ENCODE measurements at regions not wholly inside any gene's neighbourhood (a gene's known extent, or its start where the extent isn't known, plus 50 kb on each side); places are given as distances from the start of the nearest gene placed in this dataset.

DNA sequence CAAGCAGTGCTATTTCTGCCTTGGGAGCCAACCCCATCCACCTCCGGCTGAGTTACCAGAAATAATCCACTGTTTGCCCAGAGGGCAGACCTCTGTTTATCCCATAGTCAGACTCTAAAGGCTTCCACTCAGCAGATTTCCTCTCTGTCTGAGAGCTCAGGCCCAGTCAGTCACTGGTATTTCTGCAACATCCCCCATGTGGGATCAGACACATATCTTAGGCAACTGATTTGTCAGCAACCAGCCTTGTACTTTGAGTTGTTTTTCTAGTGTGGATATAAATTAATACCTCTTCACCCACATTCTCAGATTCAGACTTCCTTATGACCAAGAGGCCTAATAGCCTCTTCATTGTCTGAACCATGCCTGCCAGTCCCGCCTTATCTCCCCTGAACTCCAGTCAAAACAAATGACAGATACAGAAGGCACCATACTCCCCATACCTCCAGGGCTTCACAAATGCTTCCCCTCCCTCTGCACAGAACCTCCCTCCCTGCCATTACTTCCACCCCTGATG is 193.6 kb downstream of the FAM76B start:
- Histone ChIP-seq H3K27ac (ENCODE audit: insufficient read depth, low read depth, low read length) (no peak overlapping the region), H3K4me2 (ENCODE audit: insufficient read depth, low read length) (no peak overlapping the region), H3K79me2 (ENCODE audit: control insufficient read depth, insufficient read depth, low read length) (no peaks in the 10 kb centered on the region), H3K36me3 (ENCODE audit: control insufficient read depth in 2 of 2, extremely low read depth in 1 of 2, insufficient read depth in 2 of 2, low read length in 2 of 2) (no peaks in the 10 kb centered on the region), H3K4me1 (ENCODE audit: control insufficient read depth, extremely low read depth, insufficient read depth, low read length) (no peaks in the 10 kb centered on the region), H4K20me1 (replicated peaks; ENCODE audit: control insufficient read depth, extremely low read depth, insufficient read depth, low read length) (no peaks in the 10 kb centered on the region), H3K9ac (replicated peaks; ENCODE audit: extremely low read depth, insufficient read depth, low read length) (no peak overlapping the region), H3K27me3 (ENCODE audit: control insufficient read depth in 2 of 2, insufficient read depth in 2 of 2, low read length in 2 of 2) (no peaks in the 10 kb centered on the region), H3K9me1 (replicated peaks; ENCODE audit: control insufficient read depth, extremely low read depth, insufficient read depth, low read length) (no peaks in the 10 kb centered on the region), H3K4me3 (replicated peaks in 1 of 3; ENCODE audit: insufficient read depth in 1 of 3, low read depth in 1 of 3, low read length in 3 of 3) (no peak overlapping the region), H3K9me3 (replicated peaks; ENCODE audit: control insufficient read depth, insufficient read depth, low read length) (no peaks in the 10 kb centered on the region), H2AFZ (ENCODE audit: low read depth, low read length) (no peak overlapping the region)
- CTCF ChIA-PET, result no interaction called here
- no peak for TF ChIP-seq POLR2AphosphoS5 (IDR thresholded peaks at IDR 0.05; ENCODE audit: insufficient read depth, low read depth, low read length)
- TF ChIP-seq, protein P1, sequence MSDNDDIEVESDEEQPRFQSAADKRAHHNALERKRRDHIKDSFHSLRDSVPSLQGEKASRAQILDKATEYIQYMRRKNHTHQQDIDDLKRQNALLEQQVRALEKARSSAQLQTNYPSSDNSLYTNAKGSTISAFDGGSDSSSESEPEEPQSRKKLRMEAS (IDR thresholded peaks at IDR 0.05; ENCODE audit: insufficient read depth, insufficient read length), result no peak
- no peak for TF ChIP-seq MYC (IDR thresholded peaks at IDR 0.05; ENCODE audit: low read depth, low read length)
- TF ChIP-seq JUN (IDR thresholded peaks at IDR 0.05; ENCODE audit: borderline replicate concordance, insufficient read depth, insufficient read length, low read depth), result no peak
- TF ChIP-seq, protein P2, sequence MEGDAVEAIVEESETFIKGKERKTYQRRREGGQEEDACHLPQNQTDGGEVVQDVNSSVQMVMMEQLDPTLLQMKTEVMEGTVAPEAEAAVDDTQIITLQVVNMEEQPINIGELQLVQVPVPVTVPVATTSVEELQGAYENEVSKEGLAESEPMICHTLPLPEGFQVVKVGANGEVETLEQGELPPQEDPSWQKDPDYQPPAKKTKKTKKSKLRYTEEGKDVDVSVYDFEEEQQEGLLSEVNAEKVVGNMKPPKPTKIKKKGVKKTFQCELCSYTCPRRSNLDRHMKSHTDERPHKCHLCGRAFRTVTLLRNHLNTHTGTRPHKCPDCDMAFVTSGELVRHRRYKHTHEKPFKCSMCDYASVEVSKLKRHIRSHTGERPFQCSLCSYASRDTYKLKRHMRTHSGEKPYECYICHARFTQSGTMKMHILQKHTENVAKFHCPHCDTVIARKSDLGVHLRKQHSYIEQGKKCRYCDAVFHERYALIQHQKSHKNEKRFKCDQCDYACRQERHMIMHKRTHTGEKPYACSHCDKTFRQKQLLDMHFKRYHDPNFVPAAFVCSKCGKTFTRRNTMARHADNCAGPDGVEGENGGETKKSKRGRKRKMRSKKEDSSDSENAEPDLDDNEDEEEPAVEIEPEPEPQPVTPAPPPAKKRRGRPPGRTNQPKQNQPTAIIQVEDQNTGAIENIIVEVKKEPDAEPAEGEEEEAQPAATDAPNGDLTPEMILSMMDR (IDR thresholded peaks at IDR 0.05; ENCODE audit: extremely low read depth in 1 of 2, insufficient read depth in 1 of 2, low read depth in 1 of 2, low read length in 2 of 2), result no peak
- no peak for TF ChIP-seq GATA2 (IDR thresholded peaks at IDR 0.05; ENCODE audit: insufficient read depth, insufficient read length, low read depth, low read length)
- TF ChIP-seq EZH2 (IDR thresholded peaks at IDR 0.05; ENCODE audit: borderline replicate concordance, low read depth, low read length, severe bottlenecking), result no peak
- no peak for TF ChIP-seq FOS (IDR thresholded peaks at IDR 0.05; ENCODE audit: borderline replicate concordance, insufficient read depth, low read length)
- TF ChIP-seq POLR2A (IDR thresholded peaks at IDR 0.05; ENCODE audit: low read depth, low read length), result no peak
- BruUV-seq (replicated peaks), result no TSS peak
- POLR2A ChIA-PET, result no interaction called here
- dilution Hi-C loops (cut with MboI; ENCODE audit: extremely low pct_ligation_motif_present, low sequenced_read_pairs) (no loop called here), intact Hi-C loops (cut with micrococcal nuclease) (no loop called here)
- FAIRE-seq, result no peak
- no peak for DNase-seq (ENCODE audit: low read depth, low spot score)

All from endothelial cell of umbilical vein (primary cell).